ENCODE measurements at regions not wholly inside any gene's neighbourhood (a gene's known extent, or its start where the extent isn't known, plus 50 kb on each side); places are given as distances from the start of the nearest gene placed in this dataset.

DNA sequence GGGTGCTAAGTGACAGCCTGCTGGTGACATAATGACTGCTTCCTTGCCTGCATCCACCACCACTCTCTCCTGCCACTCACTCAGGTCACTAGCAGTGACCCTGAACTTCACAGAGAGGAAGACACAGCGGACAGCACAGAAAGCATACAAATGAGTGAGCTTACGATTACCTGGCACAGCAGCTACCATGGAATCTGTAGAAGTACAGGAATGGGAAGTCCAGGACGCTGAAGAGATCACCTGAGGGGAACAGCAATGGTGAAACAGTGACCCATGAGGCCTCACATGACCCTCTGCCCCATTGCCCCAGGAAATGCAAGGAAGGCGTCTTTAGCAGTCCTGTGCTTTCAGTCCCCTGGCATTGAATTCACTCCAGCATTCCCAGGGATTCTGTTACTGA, 96.7 kb upstream of the RIOK3 start:
- TF ChIP-seq RNF2 (IDR thresholded peaks at IDR 0.05; ENCODE audit: borderline replicate concordance, low read depth) (no peak), POLR2A (IDR thresholded peaks at IDR 0.05; ENCODE audit: low read length) (no peak), EP300 (IDR thresholded peaks at IDR 0.05) (no peak), CEBPB (IDR thresholded peaks at IDR 0.05) (no peak), MYC (IDR thresholded peaks at IDR 0.05; ENCODE audit: borderline replicate concordance, low read length) (no peak), JUN (IDR thresholded peaks at IDR 0.05) (no peak), POLR2AphosphoS2 (conservative IDR thresholded peaks at IDR 0.05; ENCODE audit: low read length) (no peak), BHLHE40 (IDR thresholded peaks at IDR 0.05; ENCODE audit: low read depth, low read length) (no peak)
- TF ChIP-seq, protein P1, sequence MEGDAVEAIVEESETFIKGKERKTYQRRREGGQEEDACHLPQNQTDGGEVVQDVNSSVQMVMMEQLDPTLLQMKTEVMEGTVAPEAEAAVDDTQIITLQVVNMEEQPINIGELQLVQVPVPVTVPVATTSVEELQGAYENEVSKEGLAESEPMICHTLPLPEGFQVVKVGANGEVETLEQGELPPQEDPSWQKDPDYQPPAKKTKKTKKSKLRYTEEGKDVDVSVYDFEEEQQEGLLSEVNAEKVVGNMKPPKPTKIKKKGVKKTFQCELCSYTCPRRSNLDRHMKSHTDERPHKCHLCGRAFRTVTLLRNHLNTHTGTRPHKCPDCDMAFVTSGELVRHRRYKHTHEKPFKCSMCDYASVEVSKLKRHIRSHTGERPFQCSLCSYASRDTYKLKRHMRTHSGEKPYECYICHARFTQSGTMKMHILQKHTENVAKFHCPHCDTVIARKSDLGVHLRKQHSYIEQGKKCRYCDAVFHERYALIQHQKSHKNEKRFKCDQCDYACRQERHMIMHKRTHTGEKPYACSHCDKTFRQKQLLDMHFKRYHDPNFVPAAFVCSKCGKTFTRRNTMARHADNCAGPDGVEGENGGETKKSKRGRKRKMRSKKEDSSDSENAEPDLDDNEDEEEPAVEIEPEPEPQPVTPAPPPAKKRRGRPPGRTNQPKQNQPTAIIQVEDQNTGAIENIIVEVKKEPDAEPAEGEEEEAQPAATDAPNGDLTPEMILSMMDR (IDR thresholded peaks at IDR 0.05) = no peak
- TF ChIP-seq, protein P2, sequence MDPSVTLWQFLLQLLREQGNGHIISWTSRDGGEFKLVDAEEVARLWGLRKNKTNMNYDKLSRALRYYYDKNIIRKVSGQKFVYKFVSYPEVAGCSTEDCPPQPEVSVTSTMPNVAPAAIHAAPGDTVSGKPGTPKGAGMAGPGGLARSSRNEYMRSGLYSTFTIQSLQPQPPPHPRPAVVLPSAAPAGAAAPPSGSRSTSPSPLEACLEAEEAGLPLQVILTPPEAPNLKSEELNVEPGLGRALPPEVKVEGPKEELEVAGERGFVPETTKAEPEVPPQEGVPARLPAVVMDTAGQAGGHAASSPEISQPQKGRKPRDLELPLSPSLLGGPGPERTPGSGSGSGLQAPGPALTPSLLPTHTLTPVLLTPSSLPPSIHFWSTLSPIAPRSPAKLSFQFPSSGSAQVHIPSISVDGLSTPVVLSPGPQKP (IDR thresholded peaks at IDR 0.05; ENCODE audit: low read depth, low read length) = no peak

Measured in A549 (cell line).